Right ventricle myocardium superior (tissue), 1 donor: ENCODE measurements at regions not wholly inside any gene's neighbourhood (a gene's known extent, or its start where the extent isn't known, plus 50 kb on each side); places are given as distances from the start of the nearest gene placed in this dataset.

Source experiments
- ATAC-seq: fragments of 200-7000 bp; cut with Tn5 transposase; one replicate; pipeline ENCODE4 v1.9.1; 2020; ENCODE audit warnings: mild to moderate bottlenecking; ENCODE audit not compliant: poor library complexity
- DNase-seq: peaks from one replicate; pipeline ENCODE4 v3.0.0-alpha.2; 2020
- intact Hi-C: fragments of 100-400 bp; cut with DNase I; formaldehyde crosslinking; loops from one replicate; pipeline ENCODE4 v1.11.2; 2022
- donor health status: DM: no; HTN: yes; CAD: no; lungs with severe emphysema.

GRCh38 chr6:30396833-30397479 lies 52.0 kb downstream of the RPP21 start:
- intact Hi-C loops, result loop anchor here (5.0 kb wide), 1 partner anchor 180 kb away; no protein-coding TSS in a partner anchor
- ATAC-seq, result peak; percentile 95

DNA sequence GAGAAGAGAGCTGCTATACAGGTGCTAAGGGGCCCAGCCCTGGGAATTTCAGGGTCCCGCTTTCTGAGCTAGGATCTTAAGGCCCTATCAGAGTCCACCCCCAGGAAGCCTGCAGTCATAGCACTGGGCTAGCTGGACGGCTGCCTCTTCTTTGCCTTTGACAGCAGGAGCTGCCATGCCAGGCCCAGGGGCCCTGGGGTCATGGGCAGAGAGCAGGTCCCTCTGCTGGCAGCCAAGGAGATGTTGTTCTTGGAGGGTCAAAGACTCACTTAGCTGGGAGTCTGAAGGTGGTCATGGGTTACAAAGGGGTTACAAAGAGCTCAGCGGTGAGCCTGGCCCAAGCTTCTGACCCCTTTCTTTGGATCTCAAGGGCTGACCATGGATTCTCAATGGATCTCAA lies 52.7 kb downstream of the RPP21 start:
- no peak for DNase-seq
- intact Hi-C loops, result loop anchor here (5.0 kb wide), 1 partner anchor 180 kb away; no protein-coding TSS in a partner anchor
- no peak for ATAC-seq

More at GRCh38 chr6:30396833-30397479, 52.0 kb downstream of the RPP21 start:
- peak; percentile 89 for DNase-seq

- ATAC-seq, result no peak
- intact Hi-C loops, result loop anchor here (5.0 kb wide), 1 partner anchor 182 kb away; no protein-coding TSS in a partner anchor
Observed at GRCh38 chr6:30399390-30400058, 54.6 kb downstream of the RPP21 start.

DNA sequence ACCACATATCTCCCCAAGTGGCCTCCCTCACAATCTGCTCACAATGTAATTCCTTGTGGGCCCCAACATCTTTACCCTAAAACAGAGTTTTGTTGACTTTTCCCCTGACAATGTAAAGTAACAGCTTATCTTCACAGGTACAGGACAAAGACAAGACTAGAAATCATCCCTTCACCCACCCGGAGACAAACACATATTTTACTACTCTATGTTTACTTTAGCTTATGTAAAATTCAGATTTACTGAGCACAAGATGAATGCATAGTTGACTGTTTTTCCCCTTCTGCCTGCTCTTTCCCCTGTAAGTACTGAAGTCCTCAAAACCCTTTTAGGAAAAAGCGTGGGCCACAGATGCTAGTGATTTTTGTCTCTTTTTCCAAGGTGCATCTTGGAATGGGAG lies 61.0 kb downstream of the RPP21 start:
- intact Hi-C loops, result no loop called here
- ATAC-seq, result no peak
- no peak for DNase-seq

More at GRCh38 chr6:30399390-30400058, 54.6 kb downstream of the RPP21 start:
- DNase-seq, result no peak

DNA sequence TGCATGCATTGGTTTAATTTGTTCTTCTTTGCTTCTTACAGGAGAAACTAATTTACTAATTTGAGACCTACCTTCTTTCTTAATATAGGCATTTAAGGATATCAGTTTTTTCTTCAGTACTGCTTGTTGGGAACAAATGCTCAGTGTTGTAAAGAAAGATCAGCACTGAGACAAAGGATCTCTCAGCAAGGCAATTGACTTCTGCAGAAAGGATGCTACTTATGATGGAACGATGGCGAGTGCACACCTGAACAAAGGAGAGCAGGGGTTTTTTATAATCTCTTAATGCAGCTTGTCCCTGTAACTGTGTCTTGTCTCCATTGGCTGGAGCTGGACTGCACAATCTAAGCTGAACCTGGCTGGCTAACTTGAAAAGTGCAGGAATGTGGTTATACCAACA lies 64.2 kb downstream of the RPP21 start:
- intact Hi-C loops, result no loop called here
- DNase-seq (no peak), ATAC-seq (no peak)

DNA sequence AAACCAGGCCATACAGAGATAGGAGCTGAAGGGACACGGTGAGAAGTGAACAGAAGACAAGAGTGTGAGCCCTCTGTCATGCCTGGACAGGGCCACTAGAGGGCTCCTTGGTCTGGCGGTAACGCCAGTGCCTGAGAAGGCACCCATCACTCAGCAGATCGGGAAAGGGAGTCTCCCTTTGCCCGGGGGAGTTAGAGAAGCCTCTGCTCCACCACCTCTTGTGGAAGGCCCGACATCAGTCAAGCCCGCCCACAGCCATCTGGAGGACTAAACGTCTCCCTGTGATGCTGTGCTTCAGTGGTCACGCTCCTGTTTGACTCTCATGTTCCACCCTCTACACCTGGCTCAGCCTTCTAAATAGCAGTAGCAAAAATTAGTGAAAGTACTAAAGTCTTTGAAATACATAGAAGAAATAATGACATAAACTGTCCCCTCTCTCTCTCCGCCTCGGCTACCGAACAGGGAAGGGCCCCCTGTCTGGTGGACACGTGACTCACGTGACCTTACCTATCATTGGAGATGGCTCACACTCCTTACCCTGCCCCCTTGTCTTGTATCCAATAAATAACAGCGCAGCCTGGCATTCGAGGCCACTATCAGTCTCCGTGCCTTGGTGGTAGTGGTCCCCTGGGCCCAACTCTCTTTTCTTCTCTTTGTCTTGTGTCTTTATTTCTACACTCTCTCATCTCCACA lies 66.7 kb downstream of the RPP21 start:
- DNase-seq (peak; percentile 61), ATAC-seq (no peak)
- intact Hi-C loops, result no loop called here

DNA sequence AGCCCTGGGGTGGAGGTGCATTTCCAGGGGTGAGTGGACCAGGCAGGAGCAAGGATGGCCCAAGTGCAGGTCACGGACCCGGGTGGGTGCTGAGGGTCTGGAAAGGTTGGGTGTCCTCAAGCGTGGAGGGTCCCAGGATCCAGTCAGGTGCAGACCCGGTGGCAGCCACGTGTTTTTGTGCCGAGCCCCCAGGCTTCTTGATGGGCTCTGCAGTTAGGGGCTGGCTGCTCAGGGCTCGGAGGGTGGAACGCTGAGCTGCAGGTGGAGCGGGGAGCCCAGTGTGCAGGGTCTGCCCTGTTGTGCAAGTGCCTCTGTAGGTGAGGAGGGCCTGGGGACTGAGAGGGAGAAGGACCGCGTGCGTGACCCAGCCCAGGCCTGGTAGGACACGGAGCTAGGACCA lies 70.9 kb upstream of the HLA-E start:
- DNase-seq, result no peak
- intact Hi-C loops, result no loop called here
- no peak for ATAC-seq

DNA sequence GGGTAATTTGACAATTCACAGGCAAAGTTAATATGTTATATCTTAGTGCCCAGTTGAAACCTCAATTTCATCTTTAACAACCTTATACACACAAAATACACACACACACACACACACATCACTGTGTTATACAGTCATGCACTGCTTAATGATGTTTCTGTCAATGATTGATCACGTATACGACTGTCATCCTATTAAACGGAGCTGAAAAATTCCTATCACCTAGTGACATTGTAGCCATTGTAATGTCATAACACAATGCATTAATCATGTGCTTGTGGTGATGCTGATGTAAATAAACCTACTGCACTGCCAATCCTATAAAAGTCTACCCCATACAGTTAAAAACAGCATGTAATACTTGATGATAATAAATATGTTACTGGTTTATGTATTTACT lies 64.8 kb upstream of the HLA-E start:
- no peak for ATAC-seq
- intact Hi-C loops, result no loop called here
- no peak for DNase-seq
